Lower leg skin (tissue), 3 donors: ENCODE measurements at regions not wholly inside any gene's neighbourhood (a gene's known extent, or its start where the extent isn't known, plus 50 kb on each side); places are given as distances from the start of the nearest gene placed in this dataset.
"Not testable (repeated sequence)": the region's sequence is repeated elsewhere in the genome, so short reads cannot be mapped to it uniquely, and the experiment has no call there.

Experiments
- CTCF ChIP-seq, 3 donors: fragments of 450-650 bp; IDR thresholded peaks; one replicate each; pipeline ENCODE4 v1.5.1; 2016; ENCODE audit warnings: antibody characterized with exemption in 3 of 3, mild to moderate bottlenecking in 3 of 3, moderate library complexity in 2 of 3
- POLR2A ChIP-seq, 2 donors: fragments of 450-650 bp; IDR thresholded peaks; one replicate each; pipeline ENCODE4 v1.6.1; 2016 to 2017; ENCODE audit warnings: antibody characterized with exemption in 2 of 2, mild to moderate bottlenecking in 1 of 2, moderate library complexity in 1 of 2

- TF ChIP-seq CTCF, POLR2A (IDR thresholded peaks at IDR 0.05): not testable (repeated sequence)
Observed at GRCh38 chr5:57003566-57003965, 51.6 kb upstream of the MIER3 start.
